ENCODE measurements at regions not wholly inside any gene's neighbourhood (a gene's known extent, or its start where the extent isn't known, plus 50 kb on each side); places are given as distances from the start of the nearest gene placed in this dataset.
"Not testable (repeated sequence)": the region's sequence is repeated elsewhere in the genome, so short reads cannot be mapped to it uniquely, and the experiment has no call there.

DNA sequence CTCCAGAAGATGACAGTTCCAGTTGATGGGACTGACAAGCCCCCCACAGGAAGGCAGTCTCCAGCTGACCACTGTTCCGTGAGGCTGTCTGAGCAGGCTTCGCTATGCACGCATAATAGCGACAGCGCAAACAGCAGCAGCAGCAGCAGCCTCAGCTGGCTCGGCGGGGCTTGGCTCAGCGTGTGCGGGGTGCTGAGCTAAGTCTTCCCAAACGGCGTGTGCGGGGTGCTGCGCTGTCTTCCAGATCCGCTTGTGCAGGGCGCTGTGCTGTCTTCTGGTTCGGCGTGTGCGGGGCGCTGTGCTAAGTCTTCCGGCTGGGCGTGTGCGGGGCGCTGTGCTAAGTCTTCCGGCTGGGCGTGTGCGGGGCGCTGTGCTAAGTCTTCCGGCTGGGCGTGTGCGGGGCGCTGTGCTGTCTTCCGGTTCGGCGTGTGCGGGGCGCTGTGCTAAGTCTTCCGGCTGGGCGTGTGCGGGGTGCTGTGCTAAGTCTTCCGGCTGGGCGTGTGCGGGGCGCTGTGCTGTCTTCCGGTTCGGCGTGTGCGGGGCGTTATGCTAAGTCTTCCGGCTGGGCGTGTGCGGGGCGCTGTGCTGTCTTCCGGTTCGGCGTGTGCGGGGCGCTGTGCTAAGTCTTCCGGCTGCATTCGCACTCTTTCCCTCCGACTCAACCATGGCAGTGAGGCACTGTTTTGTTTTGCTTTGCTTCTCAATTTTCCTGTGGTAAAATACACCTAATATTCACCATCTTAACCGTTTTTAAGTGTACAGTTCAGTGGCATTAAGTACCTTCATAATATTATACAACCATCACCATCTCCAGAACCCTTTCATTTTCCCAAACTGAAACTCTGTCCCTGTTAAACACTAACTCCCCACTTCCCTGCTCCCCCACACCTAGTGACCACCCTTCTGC lies 156.1 kb downstream of the BMP7 start:
- POLR2A ChIA-PET; DNase-seq (ENCODE audit: low read depth, low spot score); BruUV-seq (replicated peaks); FAIRE-seq; H3K4me1 ChIP-seq (ENCODE audit: control insufficient read depth, insufficient read depth, low read length); H4K20me1 ChIP-seq (ENCODE audit: control insufficient read depth, insufficient read depth); H3K79me2 ChIP-seq (ENCODE audit: control insufficient read depth, insufficient read depth, low read length); H2AFZ ChIP-seq (ENCODE audit: control insufficient read depth, low read depth, low read length); in situ Hi-C loops (cut with MboI); H3K4me2 ChIP-seq (ENCODE audit: control insufficient read depth, insufficient read depth); CTCF ChIA-PET; RAD21 ChIA-PET (ENCODE audit: unreplicated experiment); H3K27ac ChIP-seq (ENCODE audit: control insufficient read depth, insufficient read depth); intact Hi-C loops (cut with micrococcal nuclease; ENCODE audit: unreplicated experiment); H3K9ac ChIP-seq (ENCODE audit: control insufficient read depth, insufficient read depth, low read length); SMC1A ChIA-PET (ENCODE audit: uncharacterized antibody, unreplicated experiment); H3K9me3 ChIP-seq (replicated peaks; ENCODE audit: control insufficient read depth, insufficient read depth, low read length); H3K27me3 ChIP-seq (replicated peaks in 1 of 2; ENCODE audit: control insufficient read depth in 2 of 2, insufficient read depth in 2 of 2, low read length in 1 of 2); H3K36me3 ChIP-seq (ENCODE audit: control insufficient read depth in 2 of 2, insufficient read depth in 2 of 2, low read length in 1 of 2); ATAC-seq; H3K4me3 ChIP-seq: not testable (repeated sequence)
- TF ChIP-seq, protein P1, sequence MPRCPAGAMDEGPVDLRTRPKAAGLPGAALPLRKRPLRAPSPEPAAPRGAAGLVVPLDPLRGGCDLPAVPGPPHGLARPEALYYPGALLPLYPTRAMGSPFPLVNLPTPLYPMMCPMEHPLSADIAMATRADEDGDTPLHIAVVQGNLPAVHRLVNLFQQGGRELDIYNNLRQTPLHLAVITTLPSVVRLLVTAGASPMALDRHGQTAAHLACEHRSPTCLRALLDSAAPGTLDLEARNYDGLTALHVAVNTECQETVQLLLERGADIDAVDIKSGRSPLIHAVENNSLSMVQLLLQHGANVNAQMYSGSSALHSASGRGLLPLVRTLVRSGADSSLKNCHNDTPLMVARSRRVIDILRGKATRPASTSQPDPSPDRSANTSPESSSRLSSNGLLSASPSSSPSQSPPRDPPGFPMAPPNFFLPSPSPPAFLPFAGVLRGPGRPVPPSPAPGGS (IDR thresholded peaks at IDR 0.05; ENCODE audit: borderline replicate concordance, insufficient read depth, low read depth, low read length, poor library complexity, severe bottlenecking): peak; percentile 67
- peak; percentile 22; the same call in 1 of the 2 replicates for TF ChIP-seq NFXL1 (IDR thresholded peaks at IDR 0.05; ENCODE audit: borderline replicate concordance)
- 80% methylated on average over 32 of the region's 61 CpGs for WGBS (ENCODE audit: insufficient coverage, insufficient replicate concordance, low lambda C conversion rate, missing lambda C conversion rate)

DNA sequence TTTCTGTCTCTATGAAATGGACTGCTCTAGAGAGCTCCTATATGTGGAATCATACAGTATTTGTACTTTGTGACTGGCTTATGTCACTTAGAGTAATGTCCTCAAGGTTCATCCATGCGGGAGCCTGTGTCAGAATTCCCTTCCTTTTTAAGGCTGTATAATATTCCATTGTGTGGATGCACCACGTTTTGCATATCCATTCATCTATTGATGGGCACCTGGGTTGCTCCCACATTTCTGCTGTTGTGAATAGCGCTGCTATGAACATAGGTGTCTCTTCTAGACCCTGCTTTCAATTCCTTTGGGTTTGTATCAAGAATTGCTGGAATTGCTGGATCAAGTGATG lies 155.4 kb downstream of the BMP7 start:
- POLR2A ChIA-PET: no interaction called here
- no peak for ATAC-seq

More for the DNA sequence above, 155.4 kb downstream of the BMP7 start:
- SMC1A ChIA-PET (ENCODE audit: uncharacterized antibody, unreplicated experiment): no interaction called here
- FAIRE-seq (no peak), DNase-seq (ENCODE audit: low read depth, low spot score) (no peak)
- H3K27ac ChIP-seq (ENCODE audit: control insufficient read depth, insufficient read depth): no peak overlapping the region
- no TSS peak for BruUV-seq (replicated peaks)
- H3K36me3 ChIP-seq (ENCODE audit: control insufficient read depth in 2 of 2, insufficient read depth in 2 of 2, low read length in 1 of 2): no peaks in the 10 kb centered on the region
- no peak overlapping the region for H2AFZ ChIP-seq (ENCODE audit: control insufficient read depth, low read depth, low read length)
- H3K9me3 ChIP-seq (replicated peaks; ENCODE audit: control insufficient read depth, insufficient read depth, low read length): no peaks in the 10 kb centered on the region; the same call in 2 of the 3 replicates
- intact Hi-C loops (cut with micrococcal nuclease; ENCODE audit: unreplicated experiment) (no loop called here), in situ Hi-C loops (cut with MboI) (no loop called here)
- no peaks in the 10 kb centered on the region for H4K20me1 ChIP-seq (ENCODE audit: control insufficient read depth, insufficient read depth)
- TF ChIP-seq NFXL1 (IDR thresholded peaks at IDR 0.05; ENCODE audit: borderline replicate concordance): 0 out of 2 replicates have a peak, but pooled peaks have one; percentile 0
- TF ChIP-seq, protein P2, sequence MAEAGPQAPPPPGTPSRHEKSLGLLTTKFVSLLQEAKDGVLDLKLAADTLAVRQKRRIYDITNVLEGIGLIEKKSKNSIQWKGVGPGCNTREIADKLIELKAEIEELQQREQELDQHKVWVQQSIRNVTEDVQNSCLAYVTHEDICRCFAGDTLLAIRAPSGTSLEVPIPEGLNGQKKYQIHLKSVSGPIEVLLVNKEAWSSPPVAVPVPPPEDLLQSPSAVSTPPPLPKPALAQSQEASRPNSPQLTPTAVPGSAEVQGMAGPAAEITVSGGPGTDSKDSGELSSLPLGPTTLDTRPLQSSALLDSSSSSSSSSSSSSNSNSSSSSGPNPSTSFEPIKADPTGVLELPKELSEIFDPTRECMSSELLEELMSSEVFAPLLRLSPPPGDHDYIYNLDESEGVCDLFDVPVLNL (IDR thresholded peaks at IDR 0.05; ENCODE audit: low read depth, low read length): no peak
- no peaks in the 10 kb centered on the region for H3K4me1 ChIP-seq (ENCODE audit: control insufficient read depth, insufficient read depth, low read length)
- H3K9ac ChIP-seq (ENCODE audit: control insufficient read depth, insufficient read depth, low read length): no peak overlapping the region
- H3K79me2 ChIP-seq (ENCODE audit: control insufficient read depth, insufficient read depth, low read length): no peaks in the 10 kb centered on the region
- no peak overlapping the region for H3K4me2 ChIP-seq (ENCODE audit: control insufficient read depth, insufficient read depth)
- H3K4me3 ChIP-seq: no peak overlapping the region
- CTCF ChIA-PET: no interaction called here
- RAD21 ChIA-PET (ENCODE audit: unreplicated experiment): no interaction called here
- H3K27me3 ChIP-seq (replicated peaks in 1 of 2; ENCODE audit: control insufficient read depth in 2 of 2, insufficient read depth in 2 of 2, low read length in 1 of 2): no peaks in the 10 kb centered on the region
- WGBS (ENCODE audit: insufficient coverage, insufficient replicate concordance, low lambda C conversion rate, missing lambda C conversion rate): 33% methylated on average over 3 of the region's 3 CpGs
